Neural progenitor cell (in vitro differentiated cells): ENCODE measurements at regions not wholly inside any gene's neighbourhood (a gene's known extent, or its start where the extent isn't known, plus 50 kb on each side); places are given as distances from the start of the nearest gene placed in this dataset.

Source experiments
- DNase-seq: peaks from one replicate; pipeline ENCODE4 v3.0.0-alpha.2; 2016; ENCODE audit warnings: low spot score
- H2AFZ ChIP-seq: fragments of 200-600 bp; sonication (generic); replicated peaks from 2 replicates; pipeline ENCODE4 v1.6.1; 2016; ENCODE audit warnings: antibody characterized with exemption
- H3F3A ChIP-seq: fragments of 200-600 bp; sonication (generic); 2 replicates; pipeline ENCODE4 v1.6.1; 2016; ENCODE audit warnings: antibody characterized with exemption, low read depth
- H3K27ac ChIP-seq: fragments of 200-600 bp; sonication (generic); 2 replicates; pipeline ENCODE4 v1.5.1; 2016; ENCODE audit warnings: mild to moderate bottlenecking
- H3K27me3 ChIP-seq: fragments of 200-600 bp; sonication (generic); 2 replicates; pipeline ENCODE4 v1.6.1; 2016; ENCODE audit warnings: mild to moderate bottlenecking, moderate library complexity
- H3K36me3 ChIP-seq: fragments of 200-600 bp; sonication (generic); 2 replicates; pipeline ENCODE4 v1.5.1; 2016
- H3K4me1 ChIP-seq: fragments of 200-600 bp; sonication (generic); 2 replicates; pipeline ENCODE4 v1.6.1; 2016; ENCODE audit warnings: mixed run types
- H3K4me2 ChIP-seq: fragments of 200-600 bp; sonication (generic); 2 replicates; pipeline ENCODE4 v1.6.1; 2016
- H3K4me3 ChIP-seq: fragments of 200-600 bp; sonication (generic); 2 replicates; pipeline ENCODE4 v1.5.1; 2016
- H3K79me2 ChIP-seq: fragments of 200-600 bp; sonication (generic); 2 replicates; pipeline ENCODE4 v1.6.1; 2016; ENCODE audit warnings: low read depth
- H3K9ac ChIP-seq: fragments of 200-600 bp; sonication (generic); 2 replicates; pipeline ENCODE4 v1.6.1; 2016
- H3K9me3 ChIP-seq: fragments of 200-600 bp; sonication (generic); 2 replicates; pipeline ENCODE4 v1.5.1; 2016; ENCODE audit warnings: low read depth
- H4K20me1 ChIP-seq: fragments of 200-600 bp; sonication (generic); 2 replicates; pipeline ENCODE4 v1.6.1; 2016; ENCODE audit warnings: low read depth
- H3K27ac Mint-ChIP-seq: 3 replicates; pipeline ENCODE4 v1.8.0; 2021; ENCODE audit warnings: mixed read lengths
- H3K27me3 Mint-ChIP-seq: 2 replicates; pipeline ENCODE4 v1.8.0; 2022; ENCODE audit warnings: low read depth, mild to moderate bottlenecking, inconsistent platforms, moderate library complexity, mixed read lengths; ENCODE audit not compliant: insufficient read depth
- H3K36me3 Mint-ChIP-seq: 3 replicates; pipeline ENCODE4 v1.8.0; 2021; ENCODE audit warnings: mixed read lengths
- H3K4me1 Mint-ChIP-seq: 3 replicates; pipeline ENCODE4 v1.8.0; 2021; ENCODE audit warnings: mixed read lengths
- H3K4me3 Mint-ChIP-seq: 3 replicates; pipeline ENCODE4 v1.8.0; 2021; ENCODE audit warnings: mild to moderate bottlenecking, moderate library complexity, mixed read lengths
- H3K9me3 Mint-ChIP-seq: 3 replicates; pipeline ENCODE4 v1.8.0; 2020; ENCODE audit warnings: mixed read lengths
- CTCF ChIP-seq: fragments of 200-600 bp; sonication (generic); IDR thresholded peaks from 2 replicates; pipeline ENCODE4 v1.5.1; 2017; ENCODE audit warnings: antibody characterized with exemption, mild to moderate bottlenecking
- EZH2 ChIP-seq: fragments of 200-600 bp; sonication (generic); IDR thresholded peaks from 2 replicates; pipeline ENCODE4 v1.6.1; 2017; ENCODE audit warnings: antibody characterized with exemption, mild to moderate bottlenecking, moderate library complexity
- EZH2phosphoT487 ChIP-seq: fragments of 200-600 bp; sonication (generic); IDR thresholded peaks from 2 replicates; pipeline ENCODE4 v1.6.1; 2017; ENCODE audit warnings: antibody characterized with exemption

- H3K9me3 ChIP-seq: no peaks in the 10 kb centered on the region
- Mint-ChIP-seq H3K36me3 (no peaks in the 10 kb centered on the region), H3K4me1 (peaks cover 4% of the 10 kb centered on the region), H3K27me3 (peaks cover 5% of the 10 kb centered on the region), H3K9me3 (peaks cover 8% of the 10 kb centered on the region), H3K4me3 (no peak overlapping the region), H3K27ac (no peak overlapping the region)
- no peak overlapping the region for H3K4me3 ChIP-seq
- no peaks in the 10 kb centered on the region for H3F3A ChIP-seq
- H3K27ac ChIP-seq: no peak overlapping the region
- no peaks in the 10 kb centered on the region for H4K20me1 ChIP-seq
- H3K4me2 ChIP-seq: no peak overlapping the region
- H3K27me3 ChIP-seq: no peaks in the 10 kb centered on the region
- no peak overlapping the region for H3K9ac ChIP-seq
- no peak for DNase-seq
- TF ChIP-seq CTCF: no peak
- no peak for TF ChIP-seq EZH2
- TF ChIP-seq EZH2phosphoT487: no peak
- no peaks in the 10 kb centered on the region for H3K79me2 ChIP-seq
- H3K4me1 ChIP-seq: no peaks in the 10 kb centered on the region
- no peak overlapping the region for H2AFZ ChIP-seq
- H3K36me3 ChIP-seq: no peaks in the 10 kb centered on the region
Measured at GRCh38 chr7:25512061-25512687, 283.9 kb upstream of the NPVF start.

- no peak for DNase-seq
- Histone ChIP-seq H3K4me3 (no peak overlapping the region), H3K4me1 (peaks cover 10% of the 10 kb centered on the region), H3K27me3 (no peaks in the 10 kb centered on the region), H3K4me2 (no peak overlapping the region), H3K27ac (no peak overlapping the region), H3K9me3 (no peaks in the 10 kb centered on the region), H3K36me3 (no peaks in the 10 kb centered on the region), H2AFZ (no peak overlapping the region), H3K79me2 (no peaks in the 10 kb centered on the region), H3K9ac (no peak overlapping the region), H4K20me1 (no peaks in the 10 kb centered on the region), H3F3A (no peaks in the 10 kb centered on the region)
- Mint-ChIP-seq H3K4me3 (no peak overlapping the region), H3K4me1 (peaks cover 8% of the 10 kb centered on the region), H3K27me3 (peaks cover 2% of the 10 kb centered on the region), H3K27ac (no peak overlapping the region), H3K36me3 (no peaks in the 10 kb centered on the region), H3K9me3 (peaks cover 2% of the 10 kb centered on the region)
- TF ChIP-seq EZH2phosphoT487 (no peak), EZH2 (no peak), CTCF (no peak)
Measured at GRCh38 chr7:25515633-25516275, 287.5 kb upstream of the NPVF start.

DNA sequence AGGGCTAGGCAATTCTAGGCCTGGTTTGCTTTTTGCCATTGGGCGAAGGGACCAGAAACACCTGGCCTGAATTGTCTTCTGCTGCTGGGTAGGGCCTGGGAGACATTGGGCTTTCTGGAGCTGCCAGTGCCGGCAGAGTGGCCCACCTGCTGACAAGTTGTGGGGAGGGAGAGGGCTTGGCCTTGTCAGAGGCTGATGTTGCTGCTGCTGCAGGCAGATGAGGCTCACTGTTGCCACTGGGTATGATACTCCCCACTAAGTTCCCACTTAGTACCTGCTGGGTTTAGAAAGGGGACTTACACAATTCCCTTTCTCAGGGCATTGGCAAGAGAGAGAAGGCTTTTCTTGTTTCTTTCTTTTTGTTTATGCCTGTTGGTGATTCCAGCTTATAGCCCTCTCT lies 289.6 kb upstream of the NPVF start:
- H3K4me1 Mint-ChIP-seq: peaks cover 4% of the 10 kb centered on the region
- no peak overlapping the region for H3K4me3 ChIP-seq
- H3K36me3 ChIP-seq: no peaks in the 10 kb centered on the region
- no peaks in the 10 kb centered on the region for H4K20me1 ChIP-seq
- TF ChIP-seq CTCF: no peak
- no peak for TF ChIP-seq EZH2phosphoT487
- TF ChIP-seq EZH2: no peak
- no peak overlapping the region for H3K4me3 Mint-ChIP-seq
- H3F3A ChIP-seq: no peaks in the 10 kb centered on the region
- H2AFZ ChIP-seq: no peak overlapping the region
- no peaks in the 10 kb centered on the region for H3K9me3 ChIP-seq
- H3K79me2 ChIP-seq: no peaks in the 10 kb centered on the region
- no peaks in the 10 kb centered on the region for H3K36me3 Mint-ChIP-seq
- H3K4me1 ChIP-seq: peaks cover 10% of the 10 kb centered on the region
- H3K27ac Mint-ChIP-seq: no peak overlapping the region
- peaks cover 2% of the 10 kb centered on the region for H3K27me3 Mint-ChIP-seq
- DNase-seq: peak; percentile 9
- no peak overlapping the region for H3K27ac ChIP-seq
- peaks cover 6% of the 10 kb centered on the region for H3K9me3 Mint-ChIP-seq
- H3K4me2 ChIP-seq: no peak overlapping the region
- H3K9ac ChIP-seq: no peak overlapping the region
- H3K27me3 ChIP-seq: no peaks in the 10 kb centered on the region
